AG04450 (cell line): ENCODE measurements at regions not wholly inside any gene's neighbourhood (a gene's known extent, or its start where the extent isn't known, plus 50 kb on each side); places are given as distances from the start of the nearest gene placed in this dataset.
"Not testable (repeated sequence)": the region's sequence is repeated elsewhere in the genome, so short reads cannot be mapped to it uniquely, and the experiment has no call there.

ENCODE experiments used
- CTCF ChIA-PET: fragments of 300-600, 350-600 bp; formaldehyde crosslinking; extraction: SDS; loops from one replicate; lab custom pipeline; 2022; ENCODE audit warnings: antibody characterized with exemption, inconsistent platforms; lab: Charles Lee
- POLR2A ChIA-PET: fragments of 350-600 bp; formaldehyde crosslinking; extraction: SDS; loops from one replicate; lab custom pipeline; 2021; ENCODE audit warnings: antibody characterized with exemption, inconsistent platforms; lab: Yijun Ruan, JAX
- DNase-seq: peaks from one replicate; pipeline ENCODE4 v3.0.0-alpha.2; 2011; ENCODE audit warnings: low read depth, low spot score
- H3K27ac ChIP-seq: one replicate; pipeline ENCODE4 v1.5.1; 2012; ENCODE audit warnings: low read depth, low read length, control low read depth
- H3K27me3 ChIP-seq: one replicate; pipeline ENCODE4 v1.6.0; 2012; ENCODE audit warnings: low read length; ENCODE audit not compliant: control insufficient read depth, insufficient read depth
- H3K4me3 ChIP-seq: 2 replicates; pipeline ENCODE4 v1.5.1; 2011; ENCODE audit warnings: mild to moderate bottlenecking, low read depth, low read length, control low read depth
- H3K9me3 ChIP-seq: 2 replicates; pipeline ENCODE4 v1.5.1; 2012; ENCODE audit warnings: low read length; ENCODE audit not compliant: control insufficient read depth, insufficient read depth
- TF ChIP-seq, protein P1 (sequence below): IDR thresholded peaks from 2 replicates; pipeline ENCODE4 v1.5.1; 2011; ENCODE audit warnings: low read depth, low read length, control low read depth, inconsistent platforms

DNA sequence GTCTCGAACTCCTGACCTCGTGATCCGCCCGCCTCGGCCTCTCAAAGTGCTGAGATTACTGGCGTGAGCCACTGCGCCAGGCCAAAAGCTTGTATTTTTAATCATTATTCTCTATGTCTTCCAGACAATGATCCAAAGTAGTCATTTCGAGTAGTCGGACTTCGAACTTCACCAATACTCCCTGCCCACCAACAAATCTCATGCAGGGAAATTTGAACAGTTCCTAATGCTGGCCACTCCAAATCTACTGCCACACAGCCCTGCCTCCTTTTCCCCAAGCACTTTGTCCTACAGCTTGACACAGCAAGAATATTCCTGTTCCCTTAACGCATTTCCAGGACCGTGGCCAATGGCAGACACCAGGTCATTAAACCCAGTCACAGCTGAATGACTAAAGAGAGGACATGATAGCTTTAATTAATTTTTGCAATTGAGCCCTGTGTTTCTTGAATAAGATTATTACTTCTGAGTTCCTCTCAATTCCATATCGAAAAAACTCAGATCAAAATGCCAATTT is 142.3 kb upstream of the NRP1 start:
- H3K27me3 ChIP-seq: no peaks in the 10 kb centered on the region
- no peak overlapping the region for H3K4me3 ChIP-seq
- DNase-seq: no peak
- TF ChIP-seq, protein P1, sequence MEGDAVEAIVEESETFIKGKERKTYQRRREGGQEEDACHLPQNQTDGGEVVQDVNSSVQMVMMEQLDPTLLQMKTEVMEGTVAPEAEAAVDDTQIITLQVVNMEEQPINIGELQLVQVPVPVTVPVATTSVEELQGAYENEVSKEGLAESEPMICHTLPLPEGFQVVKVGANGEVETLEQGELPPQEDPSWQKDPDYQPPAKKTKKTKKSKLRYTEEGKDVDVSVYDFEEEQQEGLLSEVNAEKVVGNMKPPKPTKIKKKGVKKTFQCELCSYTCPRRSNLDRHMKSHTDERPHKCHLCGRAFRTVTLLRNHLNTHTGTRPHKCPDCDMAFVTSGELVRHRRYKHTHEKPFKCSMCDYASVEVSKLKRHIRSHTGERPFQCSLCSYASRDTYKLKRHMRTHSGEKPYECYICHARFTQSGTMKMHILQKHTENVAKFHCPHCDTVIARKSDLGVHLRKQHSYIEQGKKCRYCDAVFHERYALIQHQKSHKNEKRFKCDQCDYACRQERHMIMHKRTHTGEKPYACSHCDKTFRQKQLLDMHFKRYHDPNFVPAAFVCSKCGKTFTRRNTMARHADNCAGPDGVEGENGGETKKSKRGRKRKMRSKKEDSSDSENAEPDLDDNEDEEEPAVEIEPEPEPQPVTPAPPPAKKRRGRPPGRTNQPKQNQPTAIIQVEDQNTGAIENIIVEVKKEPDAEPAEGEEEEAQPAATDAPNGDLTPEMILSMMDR: no peak
- H3K9me3 ChIP-seq: peaks cover 11% of the 10 kb centered on the region; the same call in 1 of the 2 replicates
- no peak overlapping the region for H3K27ac ChIP-seq
- ChIA-PET POLR2A (no interaction called here), CTCF (no interaction called here)

DNA sequence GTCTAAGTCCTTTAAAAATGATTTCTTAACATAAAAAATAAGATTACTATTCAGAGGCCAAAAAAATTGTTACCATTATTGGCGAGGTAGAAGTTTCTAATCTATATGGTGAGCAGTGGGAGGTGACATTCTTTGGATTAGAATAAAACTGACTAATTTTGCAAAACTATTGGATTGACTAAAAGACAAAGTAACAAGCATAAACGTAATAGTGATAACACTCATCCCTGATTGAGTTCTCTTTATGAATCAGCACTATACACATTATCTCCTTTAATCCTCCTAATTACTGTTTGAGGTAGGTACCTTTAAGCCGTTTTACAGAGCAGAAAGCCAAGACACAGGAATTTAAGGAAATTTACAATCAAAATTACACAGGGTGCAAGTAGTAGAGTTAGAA is 139.2 kb upstream of the NRP1 start:
- no peak for DNase-seq
- no peak overlapping the region for H3K27ac ChIP-seq
- no peak overlapping the region for H3K4me3 ChIP-seq
- ChIA-PET CTCF (no interaction called here), POLR2A (no interaction called here)
- H3K27me3 ChIP-seq: no peaks in the 10 kb centered on the region
- TF ChIP-seq, protein P1: no peak
- H3K9me3 ChIP-seq: 0 out of 2 replicates have a peak, but pooled peaks cover 3% of the 10 kb centered on the region

DNA sequence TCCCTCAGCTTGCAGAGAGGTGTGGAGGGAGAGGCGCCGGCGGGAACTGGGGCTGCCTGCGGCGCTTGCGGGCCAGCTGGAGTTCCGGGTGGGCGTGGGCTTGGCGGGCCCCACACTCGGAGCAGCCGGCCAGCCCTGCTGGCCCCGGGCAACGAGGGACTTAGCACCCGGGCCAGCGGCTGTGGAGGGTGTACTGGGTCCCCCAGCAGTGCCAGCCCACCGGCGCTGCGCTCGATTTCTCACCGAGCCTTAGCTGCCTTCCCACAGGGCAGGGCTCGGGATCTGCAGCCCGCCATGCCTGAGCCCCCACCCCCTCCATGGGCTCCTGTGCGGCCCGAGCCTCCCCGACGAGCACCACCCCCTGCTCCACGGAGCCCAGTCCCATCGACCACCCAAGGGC is 133.5 kb upstream of the NRP1 start:
- H3K27me3 ChIP-seq, DNase-seq, CTCF ChIA-PET, POLR2A ChIA-PET, H3K27ac ChIP-seq, H3K9me3 ChIP-seq, H3K4me3 ChIP-seq: not testable (repeated sequence)

GRCh38 chr10:33465747-33466146 is 131.3 kb upstream of the NRP1 start:
- CTCF ChIA-PET: no interaction called here
- no peak overlapping the region for H3K27ac ChIP-seq
- TF ChIP-seq, protein P1: no peak
- no peak overlapping the region for H3K4me3 ChIP-seq
- no peaks in the 10 kb centered on the region for H3K9me3 ChIP-seq
- POLR2A ChIA-PET: no interaction called here
- H3K27me3 ChIP-seq: no peaks in the 10 kb centered on the region
- DNase-seq: no peak

- no peak overlapping the region for H3K4me3 ChIP-seq
- TF ChIP-seq, protein P1: no peak
- no peaks in the 10 kb centered on the region for H3K9me3 ChIP-seq
- ChIA-PET POLR2A (no interaction called here), CTCF (no interaction called here)
- no peak overlapping the region for H3K27ac ChIP-seq
- no peak for DNase-seq
- no peaks in the 10 kb centered on the region for H3K27me3 ChIP-seq
Observed at GRCh38 chr10:33463011-33463410, 128.5 kb upstream of the NRP1 start.

DNA sequence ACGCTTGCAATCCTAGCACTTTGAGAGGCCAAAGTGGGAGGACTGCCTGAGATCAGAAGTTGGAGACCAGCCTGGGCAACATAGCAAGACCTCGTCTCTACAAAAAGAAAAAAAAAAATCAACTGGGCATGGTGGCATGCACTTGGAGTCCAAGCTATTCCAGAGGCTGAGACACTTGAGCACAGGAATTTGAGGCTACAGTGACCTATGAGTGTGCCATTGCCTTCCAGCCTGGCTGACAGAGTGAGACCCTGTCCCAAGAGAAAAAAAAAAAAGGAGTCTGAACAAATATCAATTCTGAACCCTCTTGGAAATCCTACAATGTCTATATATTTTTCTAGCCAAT is 126.8 kb upstream of the NRP1 start:
- H3K4me3 ChIP-seq: no peak overlapping the region
- H3K27ac ChIP-seq: no peak overlapping the region
- TF ChIP-seq, protein P1: no peak
- POLR2A ChIA-PET: no interaction called here
- DNase-seq: no peak
- no peaks in the 10 kb centered on the region for H3K9me3 ChIP-seq
- H3K27me3 ChIP-seq: no peaks in the 10 kb centered on the region
- CTCF ChIA-PET: no interaction called here
